Cardiac septum (tissue), 1 donor: ENCODE measurements at regions not wholly inside any gene's neighbourhood (a gene's known extent, or its start where the extent isn't known, plus 50 kb on each side); places are given as distances from the start of the nearest gene placed in this dataset.
"Not testable (repeated sequence)": the region's sequence is repeated elsewhere in the genome, so short reads cannot be mapped to it uniquely, and the experiment has no call there.

Source experiments
- DNase-seq: peaks from one replicate; pipeline ENCODE4 v3.0.0-alpha.2; 2020; ENCODE audit warnings: low spot score
- intact Hi-C: fragments of 100-400 bp; cut with DNase I; formaldehyde crosslinking; loops from one replicate; pipeline ENCODE4 v1.14.0; 2022
- donor health status: DM: no; HTN: no; CAD: no.

DNA sequence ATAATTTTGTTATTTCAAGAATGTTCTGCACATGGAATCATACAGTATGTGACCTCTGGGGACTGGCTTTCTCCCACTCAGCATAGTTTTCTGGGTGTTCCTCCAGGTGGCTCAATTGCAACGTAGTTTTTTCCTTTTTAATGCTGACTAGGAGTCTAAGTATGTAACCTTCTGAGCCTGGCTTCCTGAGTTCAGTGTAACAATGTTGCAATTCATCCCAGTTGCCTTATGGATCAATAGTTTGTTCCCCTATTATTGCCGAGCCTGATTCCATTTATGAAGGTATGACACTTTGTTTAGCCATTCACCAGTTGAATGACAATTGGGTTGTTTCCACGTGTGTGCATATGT lies 128.3 kb downstream of the CRYBB2 start:
- DNase-seq = no peak
- intact Hi-C loops = no loop called here

DNA sequence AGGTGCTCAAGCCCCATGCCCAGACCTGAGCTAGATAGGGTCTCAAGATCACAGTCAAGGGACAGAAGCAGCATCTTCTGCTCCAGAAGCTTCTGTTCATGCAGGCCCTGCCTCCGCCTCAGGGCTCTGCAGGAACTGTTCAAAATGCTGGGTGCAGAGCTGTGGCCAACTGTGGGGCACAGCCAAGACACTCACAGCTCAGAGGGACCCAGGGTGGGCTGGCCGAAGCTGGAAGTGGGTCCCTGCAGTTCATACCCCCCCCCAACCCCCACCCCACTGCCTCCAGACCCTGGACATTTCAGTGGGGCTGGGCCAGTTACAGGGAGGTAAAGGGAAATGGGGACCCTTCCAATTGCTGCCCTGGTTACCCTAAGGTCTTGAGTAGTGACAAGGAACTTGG lies 129.0 kb downstream of the CRYBB2 start:
- peak; percentile 63 for DNase-seq
- intact Hi-C loops = no loop called here

DNA sequence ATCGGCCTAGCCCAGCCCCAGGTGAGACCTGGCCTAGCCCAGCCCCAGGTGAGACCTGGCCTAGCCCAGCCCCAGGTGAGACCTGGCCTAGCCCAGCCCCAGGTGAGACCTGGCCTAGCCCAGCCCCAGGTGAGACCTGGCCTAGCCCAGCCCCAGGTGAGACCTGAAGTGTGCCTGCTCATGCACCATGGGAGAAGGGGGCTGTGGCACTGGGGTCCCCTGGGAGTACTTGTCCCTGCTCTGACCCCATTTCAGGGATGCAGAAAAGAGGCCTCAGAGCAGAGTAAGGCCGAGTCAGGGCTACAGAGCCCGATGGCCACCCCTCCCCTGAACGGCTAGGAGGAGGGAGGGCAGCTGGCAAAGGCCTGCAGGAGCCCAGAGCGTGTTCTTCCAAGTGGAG lies 129.6 kb downstream of the CRYBB2 start:
- intact Hi-C loops = not testable (repeated sequence)
- peak; percentile 39 for DNase-seq

GRCh38 chr22:25350551-25350971 lies 131.1 kb downstream of the CRYBB2 start:
- intact Hi-C loops = no loop called here
- DNase-seq = peak; percentile 35

DNA sequence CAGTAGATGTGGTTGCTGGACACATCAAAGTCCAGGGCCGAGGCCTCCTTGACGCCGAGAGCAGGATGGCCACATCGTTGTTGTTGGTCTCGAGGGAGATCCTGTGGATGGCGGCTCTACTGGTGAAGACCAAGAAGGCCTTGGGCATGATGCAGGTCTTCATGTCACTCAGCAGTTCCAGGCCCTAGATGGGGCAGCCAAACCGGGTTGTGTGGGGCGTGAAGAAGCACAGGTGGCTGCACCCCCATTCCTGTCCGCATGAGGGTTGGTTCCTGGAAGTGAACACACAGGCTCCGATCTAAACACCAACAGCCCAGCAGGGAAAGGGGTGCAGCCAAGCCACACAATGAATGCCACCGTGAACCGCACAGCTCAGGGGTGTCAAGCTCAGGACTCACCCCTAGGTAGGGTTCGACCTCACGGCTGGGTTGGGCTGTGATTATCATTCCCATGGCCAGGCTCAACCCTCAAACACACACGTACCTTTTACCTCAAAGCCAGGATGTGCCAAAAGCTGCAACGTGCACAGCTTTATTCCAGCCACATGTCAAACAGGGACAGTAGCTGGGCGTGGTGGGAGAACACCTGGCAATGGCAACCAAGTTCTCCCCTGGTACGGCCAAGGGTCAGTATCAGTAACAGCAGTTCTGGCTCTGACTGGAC lies 132.3 kb downstream of the CRYBB2 start:
- peak; percentile 58 for DNase-seq
- intact Hi-C loops = no loop called here

GRCh38 chr22:25352294-25352680 lies 132.8 kb downstream of the CRYBB2 start:
- peak; percentile 56 for DNase-seq
- intact Hi-C loops = no loop called here

DNA sequence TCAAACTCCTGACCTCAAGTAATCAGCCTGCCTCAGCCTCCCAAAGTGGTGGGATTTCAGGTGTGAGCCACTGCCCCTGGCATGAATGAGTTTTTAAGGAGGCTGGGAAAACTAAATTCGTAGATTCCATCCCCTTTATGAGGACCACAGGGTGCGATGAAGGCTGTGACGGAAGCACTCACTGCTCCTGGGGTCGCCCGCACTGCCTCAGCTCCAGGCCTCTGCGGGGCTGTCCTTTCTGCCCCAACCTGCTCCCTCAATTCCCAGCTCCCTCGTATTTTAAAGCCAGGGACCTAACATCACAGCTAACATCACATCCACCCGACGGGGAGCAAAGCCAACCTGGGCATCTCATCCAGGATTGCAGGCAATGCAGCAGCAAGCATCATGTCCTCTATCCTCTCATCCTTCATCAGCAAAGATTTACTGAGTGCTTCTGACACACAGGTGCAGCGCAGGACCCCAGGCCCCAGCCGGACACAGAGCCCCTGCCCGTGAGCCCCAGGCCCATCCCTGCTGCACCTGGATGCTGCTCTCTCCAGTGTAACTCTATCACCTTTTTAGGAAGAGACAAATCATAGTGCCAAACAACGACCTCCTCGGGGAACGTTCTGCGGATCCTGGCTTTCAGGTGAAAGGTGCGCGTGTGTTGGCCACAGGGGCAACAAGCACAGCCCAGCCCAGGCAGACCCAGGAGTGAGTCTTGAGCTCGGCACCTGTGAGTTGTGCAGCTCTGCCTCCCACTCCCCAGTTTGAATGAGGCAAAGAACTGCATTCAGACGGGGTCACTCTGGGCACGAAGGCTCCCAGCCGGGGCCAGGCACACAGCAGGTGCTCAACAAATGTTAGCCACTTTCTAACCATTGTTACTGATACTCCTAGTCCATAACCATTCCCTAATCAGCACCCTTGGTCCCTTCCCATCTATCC lies 134.3 kb downstream of the CRYBB2 start:
- peak; percentile 67 for DNase-seq
- intact Hi-C loops = no loop called here

DNA sequence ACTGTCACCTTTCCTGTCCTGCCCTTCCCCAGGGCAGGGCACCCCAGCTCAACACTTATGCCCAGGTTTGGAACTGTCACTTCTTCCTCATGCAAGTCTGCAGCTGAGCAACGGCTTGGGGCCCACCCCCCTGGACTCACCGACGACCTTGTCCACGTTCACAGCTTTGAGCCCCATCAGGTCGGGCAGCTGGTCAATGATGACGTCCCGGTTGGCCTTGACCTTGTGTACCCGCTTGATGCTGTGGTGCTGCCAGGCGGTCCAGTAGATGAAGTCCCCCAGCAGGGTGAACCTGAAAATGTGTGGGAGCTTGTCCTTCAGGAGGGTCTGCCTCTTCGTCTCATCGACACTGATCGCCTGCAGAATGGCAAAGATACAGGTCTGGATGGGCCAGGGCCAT lies 135.0 kb downstream of the CRYBB2 start:
- intact Hi-C loops = no loop called here

DNA sequence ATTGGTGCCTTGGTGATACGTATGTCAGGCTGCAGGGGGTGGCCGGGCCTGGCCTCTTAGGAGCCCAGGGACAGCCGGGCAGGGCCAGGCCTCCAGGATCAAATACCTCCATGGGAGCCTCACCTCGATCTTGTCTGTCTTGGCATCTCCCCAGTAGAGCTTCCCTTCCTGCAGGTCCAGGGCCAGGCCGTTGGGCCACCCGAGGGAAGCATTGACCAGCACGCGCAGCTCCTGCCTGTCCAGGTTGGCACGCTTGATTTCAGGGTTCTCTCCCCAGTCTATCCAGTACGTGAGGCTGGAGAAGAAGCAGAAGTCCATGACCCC lies 137.7 kb downstream of the CRYBB2 start:
- intact Hi-C loops = no loop called here
- DNase-seq = peak; percentile 27

More for the DNA sequence above, 135.0 kb downstream of the CRYBB2 start:
- DNase-seq = peak; percentile 60

DNA sequence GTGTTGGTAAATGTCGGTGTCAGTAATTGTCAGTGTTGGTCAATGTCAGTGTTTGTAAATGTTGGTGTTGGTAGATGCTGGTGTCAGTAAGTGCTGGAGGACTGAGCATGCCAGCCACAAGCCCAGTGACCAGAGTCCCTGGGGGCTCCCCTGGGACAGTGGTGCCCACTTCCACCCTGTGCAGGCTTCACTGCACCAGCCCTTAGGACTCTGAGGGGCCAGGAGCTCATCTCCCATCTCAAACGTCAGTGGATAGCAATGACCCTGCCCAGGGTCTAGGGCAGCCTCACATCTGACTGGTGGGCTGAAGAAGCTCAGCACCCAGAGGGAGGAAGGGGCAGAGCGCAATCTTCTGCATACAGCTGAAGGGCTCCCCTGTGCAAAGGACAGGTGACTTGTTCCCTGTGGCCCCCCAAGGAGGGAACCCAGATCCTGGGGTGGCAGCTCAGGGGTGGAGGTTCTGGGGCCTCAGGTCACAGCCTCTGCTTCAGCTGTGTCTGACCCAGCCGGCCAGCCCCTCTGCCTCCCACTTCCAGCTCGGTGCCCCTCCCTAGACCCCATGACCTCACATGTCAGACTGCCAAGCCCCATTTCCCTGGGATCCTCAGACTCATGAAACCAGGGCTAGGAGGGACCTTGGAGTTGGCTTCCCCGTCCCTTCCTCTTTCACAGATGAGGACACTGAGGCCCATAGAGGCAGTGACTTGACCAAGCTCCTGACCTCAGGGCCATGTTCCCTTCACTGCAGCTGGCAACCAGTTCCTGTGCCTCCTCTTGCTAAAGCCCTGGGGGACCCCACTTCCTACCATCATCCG lies 138.4 kb downstream of the CRYBB2 start:
- DNase-seq = peak; percentile 73
- intact Hi-C loops = no loop called here

DNA sequence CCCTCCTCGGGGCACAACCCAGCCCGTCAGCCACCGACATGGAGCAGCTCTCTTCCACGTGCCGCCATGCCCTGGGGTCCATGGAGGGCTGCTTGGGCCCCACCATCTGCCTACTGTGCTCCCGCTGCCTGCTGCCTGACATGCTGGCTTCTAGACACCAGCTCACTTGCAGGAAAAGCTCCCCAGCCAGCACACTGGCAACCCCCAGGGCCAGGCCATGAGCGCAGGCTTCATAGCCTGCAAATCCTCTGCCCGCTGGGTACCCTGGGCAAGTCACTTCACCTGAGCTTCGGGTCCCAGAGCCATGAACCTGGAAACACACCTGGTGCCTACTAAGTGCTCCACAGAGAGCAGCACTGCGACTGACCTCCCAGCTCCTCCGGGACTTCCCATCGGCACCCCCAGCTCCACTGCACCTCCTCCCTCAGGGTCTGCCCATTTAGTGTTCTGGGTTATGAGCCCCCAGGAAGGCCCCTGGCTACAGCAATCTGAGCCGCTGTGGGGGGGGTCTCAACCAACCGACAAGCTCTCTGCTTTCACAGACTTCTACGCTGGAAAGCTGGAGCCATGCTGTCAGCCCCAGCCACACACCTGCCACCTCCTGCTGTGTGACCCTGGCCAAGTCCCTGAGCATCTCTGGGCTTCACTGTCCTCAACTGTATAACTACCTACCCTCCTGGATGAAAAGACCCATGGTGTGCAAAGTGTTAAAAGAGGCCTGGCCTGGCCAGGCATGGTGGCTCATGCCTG lies 139.2 kb downstream of the CRYBB2 start:
- intact Hi-C loops = no loop called here
- peak; percentile 63 for DNase-seq

GRCh38 chr22:25359601-25360261 lies 140.3 kb downstream of the CRYBB2 start:
- intact Hi-C loops = loop anchor here (5.0 kb wide), 3 partner anchors 43 to 88 kb away; no protein-coding TSS in a partner anchor
- DNase-seq = peak; percentile 64

- DNase-seq = peak; percentile 46
- intact Hi-C loops = loop anchor here (5.0 kb wide), 3 partner anchors 42 to 87 kb away; no protein-coding TSS in a partner anchor
These were observed 141.0 kb downstream of the CRYBB2 start for GRCh38 chr22:25360411-25360810.

- intact Hi-C loops = loop anchor here (5.0 kb wide), 3 partner anchors 41 to 86 kb away; no protein-coding TSS in a partner anchor
- DNase-seq = peak; percentile 39
These were observed 141.6 kb downstream of the CRYBB2 start for GRCh38 chr22:25360891-25361645.

DNA sequence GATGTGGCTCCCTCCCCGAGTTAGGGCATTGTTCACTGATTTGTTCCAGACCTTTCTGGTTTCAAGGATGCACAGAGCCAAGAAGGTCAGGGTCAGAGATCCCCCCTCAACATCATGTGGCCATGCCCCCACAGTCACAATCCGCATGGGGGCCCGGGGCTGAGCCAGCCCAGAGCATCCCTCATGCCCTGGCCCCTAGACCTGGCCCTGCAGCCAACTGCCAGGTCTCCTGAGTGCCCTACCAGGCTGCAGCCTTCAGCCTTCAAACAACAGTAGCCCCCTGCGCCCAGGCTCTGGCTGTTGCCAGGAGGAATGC lies 142.4 kb downstream of the CRYBB2 start:
- intact Hi-C loops = loop anchor here (5.0 kb wide), 3 partner anchors 40 to 85 kb away; no protein-coding TSS in a partner anchor
- DNase-seq = peak; percentile 61

GRCh38 chr22:25362215-25362882 lies 142.9 kb downstream of the CRYBB2 start:
- intact Hi-C loops = loop anchor here (5.0 kb wide), 3 partner anchors 40 to 85 kb away; no protein-coding TSS in a partner anchor
- DNase-seq = peak; percentile 79

- intact Hi-C loops = loop anchor here (5.0 kb wide), 3 partner anchors 39 to 84 kb away; no protein-coding TSS in a partner anchor
- peak; percentile 71 for DNase-seq
These were observed 143.4 kb downstream of the CRYBB2 start for GRCh38 chr22:25362883-25363240.
